SH-SY5Y (cell line): ENCODE measurements at regions not wholly inside any gene's neighbourhood (a gene's known extent, or its start where the extent isn't known, plus 50 kb on each side); places are given as distances from the start of the nearest gene placed in this dataset.

Experiments used
- GATA2 ChIP-seq: IDR thresholded peaks from 2 replicates; pipeline ENCODE4 v1.6.1; 2011; ENCODE audit warnings: mild to moderate bottlenecking, low read depth, low read length
- GATA3 ChIP-seq: IDR thresholded peaks from 2 replicates; pipeline ENCODE4 v1.6.1; 2011; ENCODE audit warnings: low read depth, mild to moderate bottlenecking, low read length, moderate library complexity

DNA sequence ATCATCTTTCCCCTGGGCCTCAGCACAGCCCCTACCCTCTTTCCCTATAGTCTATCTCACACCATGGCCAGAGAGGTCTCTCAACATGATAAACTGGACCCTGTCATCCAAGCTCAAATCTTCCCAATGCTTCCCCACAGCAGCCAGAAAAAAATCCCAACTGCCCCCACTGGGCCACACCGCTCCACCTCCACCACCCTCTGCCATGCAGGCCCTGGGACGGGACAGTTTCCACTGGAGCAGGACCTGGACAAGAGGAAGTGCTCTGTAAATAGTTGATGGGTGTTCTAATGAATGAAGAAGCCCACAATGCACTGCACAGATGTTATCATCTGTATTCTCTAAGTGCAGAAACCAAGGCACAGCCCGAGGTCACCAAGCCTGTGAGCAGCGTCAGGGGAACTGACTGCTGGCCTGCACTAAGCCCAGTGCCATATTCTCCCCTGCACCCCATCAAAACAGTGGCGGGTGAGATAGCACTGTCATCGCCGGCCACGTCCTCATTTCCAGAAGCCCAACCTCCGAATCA, 161.1 kb downstream of the NUP210 start:
- TF ChIP-seq GATA2 (peak; percentile 84), GATA3 (no peak; the same call in 1 of the 2 replicates)
